Brain pericyte (primary cell): ENCODE measurements at regions not wholly inside any gene's neighbourhood (a gene's known extent, or its start where the extent isn't known, plus 50 kb on each side); places are given as distances from the start of the nearest gene placed in this dataset.
A peak's percentile ranks its signal among the peaks of the same experiment; 100 is the strongest.

ENCODE experiments used
- DNase-seq: peaks from one replicate; pipeline ENCODE4 v3.0.0-alpha.2; 2012; ENCODE audit warnings: low read depth, low spot score

DNA sequence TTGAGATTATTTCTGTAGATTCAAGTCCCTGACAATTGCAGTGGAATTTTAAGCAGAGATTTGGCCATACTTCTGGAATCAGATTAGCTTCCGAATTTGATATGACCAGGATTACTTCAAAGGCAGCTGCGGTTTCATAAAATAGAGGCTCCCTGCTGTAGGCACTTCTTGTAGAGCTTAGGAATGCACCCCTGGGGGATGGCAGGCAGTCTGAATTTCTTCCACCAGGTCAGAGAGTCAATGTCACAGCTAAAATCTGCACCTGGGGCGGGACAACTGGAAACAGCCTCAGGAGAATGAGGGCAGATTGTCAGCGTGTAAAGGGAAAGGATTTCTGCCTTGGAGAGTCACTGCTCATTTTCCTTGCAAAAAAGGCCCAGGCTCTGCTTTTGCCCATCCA lies 182.6 kb downstream of the ARRDC4 start:
- no peak for DNase-seq

DNA sequence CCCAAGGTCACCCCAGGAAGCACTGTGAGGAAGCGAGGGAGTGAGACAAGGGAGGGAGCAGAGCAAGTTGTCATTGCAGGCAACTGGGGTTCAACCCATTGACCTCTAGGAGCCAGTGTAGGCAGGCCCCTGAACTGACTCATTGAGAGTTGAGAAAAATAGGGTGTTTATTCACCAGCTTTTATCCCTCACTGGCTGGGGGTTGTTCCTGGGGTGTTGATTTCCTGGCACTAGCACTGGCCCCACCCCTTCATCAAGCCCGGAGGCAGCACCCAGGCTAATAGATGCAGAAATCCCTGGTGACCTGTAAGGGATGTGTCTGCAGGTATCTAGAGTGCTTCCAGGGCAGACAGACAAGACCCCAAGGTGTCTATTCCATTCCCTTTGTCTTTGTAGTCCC lies 183.9 kb downstream of the ARRDC4 start:
- no peak for DNase-seq

DNA sequence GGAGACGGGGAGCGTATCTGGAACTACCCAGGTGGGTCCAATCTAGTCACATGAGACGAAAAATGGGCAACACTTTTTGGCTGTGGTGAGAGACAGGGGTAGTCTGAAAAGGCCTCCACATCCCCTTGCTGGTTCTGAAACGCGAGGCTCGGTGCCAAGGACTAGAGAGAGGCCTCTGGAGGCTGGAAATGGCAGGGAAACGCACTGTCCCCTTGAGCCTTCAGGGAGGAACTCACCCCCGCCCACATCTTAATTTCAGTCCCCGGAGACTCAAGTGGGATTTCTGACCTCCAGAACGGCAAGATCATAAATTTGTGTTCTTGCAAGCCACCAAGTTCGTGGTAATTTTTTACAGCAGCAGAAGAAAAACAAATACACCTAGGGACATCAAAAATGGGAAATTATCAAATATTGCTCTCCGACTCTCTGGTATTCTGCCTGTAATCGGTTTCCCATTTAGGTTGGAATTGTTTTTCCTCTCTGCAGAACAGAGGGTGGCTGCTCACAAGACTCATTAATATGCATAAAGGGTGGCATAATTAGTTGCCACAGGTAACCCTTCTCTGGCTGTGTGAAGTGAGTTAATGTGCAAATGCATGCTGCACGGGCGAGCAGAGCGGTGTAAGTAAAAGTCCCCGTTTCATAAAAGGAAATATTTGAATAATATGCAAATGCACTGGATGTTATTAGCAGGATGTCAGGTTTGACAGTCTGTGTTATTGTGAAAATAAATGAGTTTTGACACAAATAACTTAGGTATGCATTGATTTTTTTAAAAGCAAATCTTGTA lies 185.7 kb downstream of the ARRDC4 start:
- no peak for DNase-seq

DNA sequence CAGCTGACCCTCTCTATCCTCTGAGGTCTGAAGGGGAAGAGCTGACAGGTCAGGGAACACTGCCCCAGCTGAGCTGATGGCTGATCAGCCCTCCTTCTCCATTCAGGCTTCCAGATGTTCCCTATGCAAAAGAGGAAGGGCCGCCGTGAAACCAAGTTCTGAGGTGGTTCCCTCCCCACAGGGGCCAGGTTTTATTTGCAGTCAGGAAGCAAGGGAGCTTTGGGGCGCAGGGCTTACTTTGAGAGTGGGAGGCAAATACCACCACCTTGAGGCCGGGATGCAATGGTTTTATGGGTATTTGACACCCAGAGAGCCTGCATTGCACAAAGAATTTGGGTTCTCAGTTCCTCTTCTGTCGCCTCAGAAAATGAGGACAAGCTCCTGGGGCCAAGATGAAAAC lies 186.9 kb downstream of the ARRDC4 start:
- no peak for DNase-seq

GRCh38 chr15:98150084-98150483 lies 189.6 kb downstream of the ARRDC4 start:
- DNase-seq = no peak

DNA sequence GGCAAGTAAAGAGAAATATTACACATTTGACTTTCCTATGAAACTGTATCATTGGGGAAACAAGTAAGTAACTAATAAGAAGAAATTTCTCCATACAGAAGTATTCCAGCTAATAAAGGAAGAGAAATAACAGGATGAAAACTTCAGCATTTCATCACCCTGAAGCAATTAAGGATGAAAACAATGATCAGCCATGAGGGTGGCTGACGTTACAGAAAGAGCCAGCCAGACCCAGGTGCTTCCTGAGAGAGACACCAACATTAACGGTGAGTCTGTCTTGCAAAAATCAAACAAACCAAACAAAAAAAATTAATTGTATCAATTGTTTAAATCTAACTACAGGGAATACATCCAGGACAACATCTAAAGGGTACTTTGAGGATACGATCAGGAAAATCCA lies 190.0 kb downstream of the ARRDC4 start:
- no peak for DNase-seq

DNA sequence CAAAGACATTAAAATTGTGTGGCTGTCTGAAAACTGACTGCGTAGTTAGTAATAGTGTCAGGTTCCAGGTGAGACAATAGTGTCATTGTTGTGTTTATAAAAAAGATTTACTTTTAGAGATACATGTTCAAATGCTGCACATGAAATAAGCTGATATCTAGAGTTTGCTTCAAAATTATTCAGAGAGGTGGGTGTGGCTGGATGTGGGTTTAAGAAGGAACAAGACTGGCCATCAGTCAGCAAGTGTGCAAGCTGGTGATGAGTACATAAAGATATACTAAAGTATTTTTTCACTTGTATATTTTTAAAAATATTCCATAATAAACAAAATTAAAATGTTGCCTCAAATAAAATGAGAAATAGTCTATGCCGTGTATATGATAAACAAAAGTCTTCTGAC lies 190.6 kb downstream of the ARRDC4 start:
- no peak for DNase-seq

- no peak for DNase-seq
Measured at GRCh38 chr15:98152156-98152555, 191.7 kb downstream of the ARRDC4 start.

DNA sequence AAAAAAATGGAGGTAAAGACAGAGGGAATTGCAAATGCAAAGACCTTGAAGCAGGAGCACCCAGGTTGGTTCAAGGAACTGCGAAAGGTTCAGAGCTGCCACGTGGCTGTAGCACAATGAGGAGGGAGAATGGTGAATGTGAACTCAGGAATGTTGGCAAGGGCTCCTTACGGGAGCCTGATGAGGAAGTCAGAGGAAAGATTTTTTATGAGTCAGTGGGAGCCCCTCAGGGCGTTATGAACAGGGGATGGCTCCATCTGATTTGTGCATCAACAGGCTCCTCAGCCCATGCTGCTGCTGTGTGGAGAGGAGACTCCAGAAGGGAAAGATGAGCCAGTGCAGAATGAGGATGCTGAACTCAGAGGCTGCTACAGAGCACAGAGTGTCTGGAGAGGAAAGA lies 194.4 kb downstream of the ARRDC4 start:
- DNase-seq = no peak

DNA sequence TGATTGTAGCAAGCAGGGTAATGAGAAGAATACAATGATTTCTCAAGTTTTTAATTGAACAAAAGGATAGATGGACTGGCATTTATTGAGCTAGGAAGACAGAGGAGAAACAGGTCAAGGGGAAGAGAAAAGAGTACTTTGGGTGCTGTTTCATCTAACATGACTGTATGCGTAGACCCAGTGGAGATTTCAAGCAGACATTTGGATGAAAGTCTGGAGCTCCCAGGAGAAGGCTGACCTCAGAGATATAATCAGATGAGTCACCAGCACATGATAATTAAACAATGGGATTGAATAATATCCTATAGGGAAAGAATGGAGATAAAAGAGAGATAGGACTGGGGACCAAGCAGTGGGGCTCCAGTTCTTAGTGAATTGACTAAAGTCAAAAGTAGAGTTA lies 194.9 kb downstream of the ARRDC4 start:
- no peak for DNase-seq

DNA sequence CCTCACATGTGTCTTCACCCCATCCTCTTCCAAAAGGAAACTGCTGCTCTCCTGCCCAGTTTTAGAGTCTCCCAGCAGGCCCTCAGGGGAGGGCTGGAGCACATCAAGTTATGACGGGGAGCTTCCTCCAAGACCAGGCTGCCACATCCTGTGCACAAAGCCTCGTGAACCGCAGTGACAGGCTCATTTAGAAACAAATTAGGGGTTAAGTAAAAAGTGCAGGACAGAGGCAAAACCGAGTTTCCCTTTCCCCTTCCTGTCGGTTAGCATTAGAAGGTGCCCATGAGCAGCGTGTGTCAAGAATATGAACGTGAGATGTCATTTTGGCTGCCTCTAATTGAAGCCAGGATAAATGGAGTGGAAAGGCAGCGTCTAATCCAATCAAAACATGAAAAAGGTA lies 199.7 kb downstream of the ARRDC4 start:
- DNase-seq = no peak

GRCh38 chr15:98163319-98164045 lies 203.0 kb downstream of the ARRDC4 start:
- DNase-seq = no peak

DNA sequence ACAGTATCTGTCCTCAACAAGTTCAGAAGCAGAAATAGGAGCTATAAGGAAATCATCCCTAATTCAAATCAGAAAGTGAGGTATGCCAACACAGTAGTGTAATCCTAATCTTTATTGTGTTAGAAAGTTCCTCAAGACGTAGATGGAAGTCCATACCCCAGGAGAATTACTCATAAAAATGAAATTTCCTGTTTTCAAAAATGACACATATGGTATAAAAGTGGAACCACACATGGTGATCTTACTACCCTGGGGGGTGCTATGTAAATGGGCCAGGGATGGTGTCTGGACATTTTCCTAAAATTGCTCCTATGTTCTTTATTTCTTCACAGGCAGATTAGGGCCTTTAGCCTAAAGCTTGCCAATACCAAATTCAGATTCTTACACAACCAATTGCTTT lies 204.1 kb downstream of the ARRDC4 start:
- DNase-seq = no peak

GRCh38 chr15:98164986-98165385 lies 204.5 kb downstream of the ARRDC4 start:
- DNase-seq = no peak

GRCh38 chr15:98167722-98168268 lies 207.3 kb downstream of the ARRDC4 start:
- DNase-seq = no peak

DNA sequence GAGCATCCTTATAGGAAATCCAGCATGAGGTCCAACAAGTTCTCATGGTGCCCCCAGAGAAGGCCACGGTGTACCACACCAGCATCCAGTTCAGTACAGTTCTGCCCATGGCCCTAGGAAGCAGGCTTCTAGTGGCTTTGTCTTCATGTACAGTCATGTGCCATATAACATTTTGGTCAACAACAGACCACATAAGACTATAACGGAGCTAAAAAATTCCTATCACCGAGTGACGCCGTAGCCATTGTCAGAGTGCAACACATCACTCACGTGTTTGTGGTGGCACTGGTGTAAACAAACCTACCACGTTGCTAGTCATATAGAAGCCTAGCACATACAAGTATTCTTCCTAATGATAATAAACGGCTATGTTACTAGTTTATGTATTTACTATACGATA lies 209.0 kb downstream of the ARRDC4 start:
- no peak for DNase-seq

- no peak for DNase-seq
Measured at GRCh38 chr15:98174286-98174685, 213.8 kb downstream of the ARRDC4 start.

DNA sequence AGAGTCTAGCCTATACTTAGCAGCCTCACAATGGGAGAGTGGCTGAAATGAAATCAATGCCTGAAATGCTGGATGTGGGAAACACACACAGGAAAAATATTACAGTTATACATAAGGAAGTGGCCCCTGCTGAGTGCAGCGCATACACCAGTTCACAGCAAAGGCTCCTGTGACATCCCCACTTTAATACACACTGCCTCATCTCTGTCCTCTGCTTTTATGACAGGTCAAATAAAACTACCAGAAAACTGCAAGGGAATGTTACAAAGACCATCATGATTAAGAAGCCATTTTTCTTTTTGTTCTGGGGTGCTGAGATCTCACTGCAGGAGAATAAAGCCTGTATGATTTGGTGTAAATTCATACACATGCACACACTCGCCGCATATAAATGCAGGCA lies 214.3 kb downstream of the ARRDC4 start:
- DNase-seq = no peak

DNA sequence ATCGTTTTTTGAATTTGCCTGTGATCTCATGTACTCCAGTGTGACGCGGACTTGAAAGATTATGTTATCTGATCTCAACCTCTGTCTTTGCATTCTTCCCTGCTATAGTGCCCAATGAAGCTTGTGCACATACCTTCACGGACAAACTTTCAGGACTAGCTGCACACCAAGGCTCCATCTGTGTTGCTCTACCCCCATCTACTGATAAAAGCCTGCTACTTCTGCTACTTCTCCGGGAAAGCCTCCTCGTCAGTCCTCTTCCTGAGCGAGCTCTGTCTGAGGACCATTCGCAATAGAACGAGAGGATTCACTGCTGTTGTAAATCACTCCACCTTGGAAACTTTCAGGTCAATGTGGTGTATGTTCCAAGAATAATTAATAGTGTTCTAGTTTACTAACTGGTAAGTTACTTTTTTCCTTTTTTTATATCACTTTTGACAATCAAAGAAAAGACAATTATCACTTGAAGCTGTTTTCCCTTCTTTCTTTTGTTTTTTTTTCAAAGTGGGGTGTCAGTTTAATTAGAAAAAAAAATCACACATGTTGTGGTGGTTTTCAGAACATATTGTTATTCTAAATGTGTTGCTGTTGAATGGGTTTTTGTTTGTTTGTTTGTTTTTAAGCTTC lies 217.6 kb downstream of the ARRDC4 start:
- DNase-seq = peak; percentile 12

DNA sequence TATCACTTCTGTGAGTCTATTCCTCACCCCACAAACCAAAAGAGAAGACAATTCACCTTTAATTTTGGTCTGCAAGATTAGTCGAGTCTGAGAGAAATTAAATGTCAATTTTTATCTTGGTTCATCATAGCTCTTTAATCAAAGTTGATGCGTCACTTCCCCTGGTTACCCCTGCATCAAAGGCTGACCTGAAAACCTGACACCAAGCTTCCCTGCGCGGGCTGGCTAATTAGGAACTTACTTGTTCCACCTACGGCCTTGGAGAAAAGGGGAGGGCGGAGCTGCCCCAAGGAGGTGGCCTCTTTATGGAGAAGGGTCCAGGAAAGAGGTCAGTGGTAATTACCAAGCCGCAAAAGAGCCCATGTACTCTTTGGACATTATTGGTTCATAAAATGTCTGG lies 218.4 kb downstream of the ARRDC4 start:
- DNase-seq = no peak

DNA sequence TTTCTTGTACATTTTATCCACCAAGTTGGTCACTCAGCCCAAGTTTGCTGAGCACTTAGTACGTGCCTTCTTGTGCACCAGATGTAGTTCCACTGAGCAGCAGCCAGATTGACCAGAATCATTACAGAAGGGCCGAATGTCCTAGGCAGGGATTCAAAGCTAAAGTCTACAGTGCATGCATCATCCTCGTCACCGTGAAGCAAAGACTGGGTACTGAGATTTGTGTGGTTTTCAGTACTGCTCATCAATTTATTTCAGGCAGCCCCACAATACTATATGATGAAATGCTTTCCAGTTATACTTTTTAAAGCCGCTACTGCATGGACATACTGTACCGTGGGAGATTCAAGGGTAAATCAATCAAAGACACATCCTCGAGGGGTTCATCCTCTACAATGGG lies 227.0 kb downstream of the ARRDC4 start:
- DNase-seq = no peak

DNA sequence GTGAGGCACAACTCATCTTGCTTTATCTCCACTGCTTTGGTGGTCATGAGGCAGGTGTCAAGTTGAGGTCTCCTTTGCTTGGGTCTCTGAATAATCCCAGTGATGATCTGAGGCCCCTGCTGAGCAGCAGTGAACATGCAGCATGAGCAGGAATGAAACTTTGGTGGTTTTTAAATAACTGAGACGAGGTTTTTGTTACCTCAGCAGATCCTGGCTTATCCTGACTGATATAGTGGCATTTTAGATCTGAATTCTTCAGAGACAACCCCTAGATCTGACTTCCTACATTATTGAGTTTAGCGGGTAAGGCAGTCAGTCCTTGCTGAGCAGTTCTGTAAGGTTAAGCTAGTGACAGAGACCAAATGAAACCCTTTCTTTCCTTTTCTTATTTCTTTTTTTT lies 230.4 kb downstream of the ARRDC4 start:
- DNase-seq = no peak

- DNase-seq = no peak
Measured at GRCh38 chr15:98195796-98196195, 235.3 kb downstream of the ARRDC4 start.
